GM21737 (cell line): ENCODE measurements at regions not wholly inside any gene's neighbourhood (a gene's known extent, or its start where the extent isn't known, plus 50 kb on each side); places are given as distances from the start of the nearest gene placed in this dataset.

Experiments
- ATAC-seq: cut with Tn5 transposase; IDR thresholded peaks from one replicate; pipeline ENCODE4 v1.9.1; 2021; ENCODE audit warnings: mild to moderate bottlenecking, moderate library complexity; ENCODE audit not compliant: unreplicated experiment

GRCh38 chr2:221715523-221716247 lies 143.6 kb upstream of the EPHA4 start:
- ATAC-seq: no peak

GRCh38 chr2:221710744-221711143 lies 138.6 kb upstream of the EPHA4 start:
- ATAC-seq: no peak

GRCh38 chr2:221708902-221709301 lies 136.8 kb upstream of the EPHA4 start:
- ATAC-seq: no peak

- no peak for ATAC-seq
Observed at GRCh38 chr2:221705185-221705877, 133.2 kb upstream of the EPHA4 start.

- ATAC-seq: no peak
Observed at GRCh38 chr2:221704442-221704841, 132.3 kb upstream of the EPHA4 start.

- no peak for ATAC-seq
Observed at GRCh38 chr2:221693365-221693764, 121.3 kb upstream of the EPHA4 start.

GRCh38 chr2:221691571-221691970 lies 119.5 kb upstream of the EPHA4 start:
- ATAC-seq: no peak

- no peak for ATAC-seq
Observed at GRCh38 chr2:221689140-221689539, 117.0 kb upstream of the EPHA4 start.

- ATAC-seq: no peak
Observed at GRCh38 chr2:221680548-221680947, 108.4 kb upstream of the EPHA4 start.

- ATAC-seq: no peak
Observed at GRCh38 chr2:221677688-221678087, 105.6 kb upstream of the EPHA4 start.

GRCh38 chr2:221676566-221677172 lies 104.6 kb upstream of the EPHA4 start:
- no peak for ATAC-seq

GRCh38 chr2:221675201-221675908 lies 103.3 kb upstream of the EPHA4 start:
- no peak for ATAC-seq

GRCh38 chr2:221674446-221674845 lies 102.3 kb upstream of the EPHA4 start:
- no peak for ATAC-seq

GRCh38 chr2:221673248-221673647 lies 101.1 kb upstream of the EPHA4 start:
- no peak for ATAC-seq

- ATAC-seq: no peak
Observed at GRCh38 chr2:221671515-221671914, 99.4 kb upstream of the EPHA4 start.

GRCh38 chr2:221662689-221663391 lies 90.7 kb upstream of the EPHA4 start:
- ATAC-seq: no peak

- no peak for ATAC-seq
Observed at GRCh38 chr2:221657806-221658205, 85.7 kb upstream of the EPHA4 start.

GRCh38 chr2:221655300-221655699 lies 83.2 kb upstream of the EPHA4 start:
- ATAC-seq: no peak

GRCh38 chr2:221653182-221653581 lies 81.1 kb upstream of the EPHA4 start:
- no peak for ATAC-seq

- ATAC-seq: no peak
Observed at GRCh38 chr2:221649051-221649775, 77.1 kb upstream of the EPHA4 start.
